B cell (primary cell): ENCODE measurements at regions not wholly inside any gene's neighbourhood (a gene's known extent, or its start where the extent isn't known, plus 50 kb on each side); places are given as distances from the start of the nearest gene placed in this dataset.

Source experiments
- ATAC-seq: fragments of 200-7000 bp; cut with Tn5 transposase; one replicate; pipeline ENCODE4 v1.10.0; 2021; ENCODE audit warnings: low read depth, mild to moderate bottlenecking, moderate number of reproducible peaks, moderate library complexity
- CTCF ChIA-PET: fragments of 350-600 bp; sonication (Branson Sonifier 250); formaldehyde crosslinking; loops from one replicate; lab custom pipeline; 2021; ENCODE audit warnings: antibody characterized with exemption, inconsistent platforms; lab: Charles Lee
- POLR2A ChIA-PET: fragments of 350-600 bp; sonication (Branson Sonifier 250); formaldehyde crosslinking; loops from one replicate; lab custom pipeline; 2021; ENCODE audit warnings: antibody characterized with exemption; lab: Charles Lee
- DNase-seq: peaks from one replicate; pipeline ENCODE4 v3.0.0; 2013
- H2AFZ ChIP-seq: 2 replicates; pipeline ENCODE4 v1.6.1; 2012; ENCODE audit warnings: mild to moderate bottlenecking, low read depth, low read length; ENCODE audit not compliant: insufficient read depth, poor library complexity, severe bottlenecking
- H3K27ac ChIP-seq, 2 donors: 1 replicate in 1 of 2; 2 replicates in 1 of 2; pipeline ENCODE4 v1.5.1; 2012 to 2013; ENCODE audit warnings: low read length in 2 of 2, mild to moderate bottlenecking in 2 of 2, moderate library complexity in 1 of 2
- H3K27me3 ChIP-seq, 4 experiments: fragments of 200-600 bp in 1 of 4; sonication (generic) in 1 of 4; replicated peaks in 1 of 4; 1 replicate in 2 of 4; 2 replicates in 2 of 4; pipeline versions ENCODE4 v1.6.1 to v1.7.0; 2013 to 2016; ENCODE audit warnings: low read length in 3 of 4, mild to moderate bottlenecking in 2 of 4, mixed read lengths in 1 of 4, moderate library complexity in 1 of 4; ENCODE audit not compliant: insufficient read depth in 4 of 4, control insufficient read depth in 3 of 4; ENCODE audit errors: control extremely low read depth in 1 of 4
- H3K36me3 ChIP-seq, 2 experiments: replicated peaks in 1 of 2; 1 replicate in 1 of 2; 2 replicates in 1 of 2; pipeline versions ENCODE4 v1.6.1 to v1.7.1; 2013; ENCODE audit warnings: low read length in 1 of 2; ENCODE audit not compliant: insufficient read depth in 2 of 2, control insufficient read depth in 1 of 2; ENCODE audit errors: control extremely low read depth in 1 of 2, extremely low read depth in 1 of 2
- H3K4me1 ChIP-seq, 2 donors: fragments of 200-600 bp in 1 of 2; sonication (generic) in 1 of 2; 1 replicate in 1 of 2; 2 replicates in 1 of 2; pipeline versions ENCODE4 v1.5.1 to v1.6.1; 2013 to 2017; ENCODE audit warnings: low read length in 2 of 2; ENCODE audit not compliant: control insufficient read depth in 2 of 2, insufficient read depth in 2 of 2
- H3K4me2 ChIP-seq: replicated peaks from 2 replicates; pipeline ENCODE3; 2012; ENCODE audit warnings: mild to moderate bottlenecking, low read depth, low read length; ENCODE audit not compliant: poor library complexity, severe bottlenecking
- H3K4me3 ChIP-seq, 5 experiments: fragments of 200-600 bp in 1 of 5; sonication (generic) in 1 of 5; 1 replicate in 3 of 5; 2 replicates in 2 of 5; pipeline versions ENCODE4 v1.5.1 to v1.7.0; 2011 to 2016; ENCODE audit warnings: low read length in 4 of 5, mild to moderate bottlenecking in 4 of 5, low read depth in 2 of 5, control low read depth in 1 of 5, moderate library complexity in 1 of 5; ENCODE audit not compliant: insufficient read depth in 1 of 5; ENCODE audit errors: control extremely low read depth in 1 of 5, extremely low read depth in 1 of 5
- H3K79me2 ChIP-seq: fragments of 200-600 bp; sonication (generic); one replicate; pipeline ENCODE4 v1.6.0; 2016; ENCODE audit warnings: low read length; ENCODE audit not compliant: control insufficient read depth, insufficient read depth
- H3K9ac ChIP-seq: fragments of 200-600 bp; sonication (generic); 2 replicates; pipeline ENCODE4 v1.6.1; 2017; ENCODE audit warnings: mild to moderate bottlenecking, low read length, moderate library complexity
- H3K9me3 ChIP-seq, 3 donors: one replicate each; pipeline versions ENCODE4 v1.6.1 to v1.7.1; 2013; ENCODE audit warnings: low read length in 2 of 3; ENCODE audit not compliant: control insufficient read depth in 2 of 3, insufficient read depth in 1 of 3; ENCODE audit errors: control extremely low read depth in 1 of 3
- H4K20me1 ChIP-seq: 2 replicates; pipeline ENCODE4 v1.6.0; 2012; ENCODE audit warnings: mild to moderate bottlenecking, low read length; ENCODE audit not compliant: insufficient read depth, control insufficient read depth, poor library complexity, severe bottlenecking
- H3K27ac Mint-ChIP-seq: one replicate; pipeline ENCODE4 v1.8.0; 2021; ENCODE audit warnings: mixed read lengths
- H3K27me3 Mint-ChIP-seq: one replicate; pipeline ENCODE4 v1.8.0; 2021; ENCODE audit warnings: mixed read lengths
- H3K4me1 Mint-ChIP-seq: one replicate; pipeline ENCODE4 v1.8.0; 2021; ENCODE audit warnings: mixed read lengths
- H3K4me3 Mint-ChIP-seq: one replicate; pipeline ENCODE4 v1.8.0; 2021; ENCODE audit warnings: mixed read lengths
- H3K9me3 Mint-ChIP-seq: one replicate; pipeline ENCODE4 v1.8.0; 2022; ENCODE audit warnings: mixed read lengths; ENCODE audit not compliant: insufficient read depth
- CTCF ChIP-seq: fragments of 200-600 bp; IDR thresholded peaks from one replicate; pipeline ENCODE4 v1.8.0; 2022; ENCODE audit warnings: antibody characterized with exemption, mild to moderate bottlenecking
- EZH2 ChIP-seq: IDR thresholded peaks from 2 replicates; pipeline ENCODE4 v1.6.1; 2012; ENCODE audit warnings: borderline replicate concordance, low read depth, mild to moderate bottlenecking, moderate library complexity, low read length; ENCODE audit not compliant: insufficient read depth, poor library complexity, severe bottlenecking
- WGBS: methylation state at CpG from one replicate; pipeline ENCODE4 v1.1.5; 2013; ENCODE audit warnings: missing lambda C conversion rate; ENCODE audit not compliant: insufficient coverage; 5-methylcytosine and 5-hydroxymethylcytosine counted together
- intact Hi-C: fragments of 100-400 bp; cut with micrococcal nuclease; formaldehyde crosslinking; loops from one replicate; pipeline ENCODE4 v1.10.0; 2022

DNA sequence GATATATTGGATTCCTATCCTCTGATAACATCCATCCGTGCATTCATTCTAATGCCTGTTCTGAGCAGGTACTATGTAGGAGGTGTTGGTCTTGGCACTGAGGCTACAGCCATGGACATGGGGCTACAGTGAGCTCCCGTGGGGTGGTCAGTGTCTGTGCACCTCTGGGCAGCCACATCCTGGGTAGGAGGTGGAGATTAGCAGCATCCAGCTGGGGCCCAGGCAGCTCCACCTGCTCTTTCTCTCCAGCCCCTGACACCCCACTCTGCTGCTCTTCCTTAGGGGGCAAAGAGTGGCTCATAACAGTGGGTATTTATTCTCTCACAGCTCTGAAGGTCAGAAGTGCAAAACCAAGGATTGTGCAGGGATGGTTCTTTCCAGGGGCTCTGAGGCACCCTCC, 292.0 kb upstream of the SFSWAP start:
- Histone ChIP-seq H3K9me3 (peaks cover 0 to 10% (median 0%) of the 10 kb centered on the region in 3 donors), H3K79me2 (no peaks in the 10 kb centered on the region), H3K27ac (no peak overlapping the region), H4K20me1 (no peaks in the 10 kb centered on the region), H3K4me2 (no peak overlapping the region), H3K4me3 (no peak overlapping the region), H2AFZ (no peak overlapping the region), H3K36me3 (no peaks in the 10 kb centered on the region), H3K9ac (no peak overlapping the region), H3K4me1 (no peaks in the 10 kb centered on the region), H3K27me3 (peaks cover 0 to 8% (median 0%) of the 10 kb centered on the region in 4 experiments)
- Mint-ChIP-seq H3K4me3 (no peak overlapping the region), H3K4me1 (no peaks in the 10 kb centered on the region), H3K9me3 (peaks cover 2% of the 10 kb centered on the region), H3K27me3 (peaks cover 9% of the 10 kb centered on the region), H3K27ac (no peak overlapping the region)
- 40% methylated on average over 1 of the region's 2 CpGs for WGBS
- ChIA-PET POLR2A (no interaction called here), CTCF (no interaction called here)
- DNase-seq (no peak), ATAC-seq (no peak)
- intact Hi-C loops: no loop called here
- TF ChIP-seq EZH2: no peak
- no peak for TF ChIP-seq CTCF

DNA sequence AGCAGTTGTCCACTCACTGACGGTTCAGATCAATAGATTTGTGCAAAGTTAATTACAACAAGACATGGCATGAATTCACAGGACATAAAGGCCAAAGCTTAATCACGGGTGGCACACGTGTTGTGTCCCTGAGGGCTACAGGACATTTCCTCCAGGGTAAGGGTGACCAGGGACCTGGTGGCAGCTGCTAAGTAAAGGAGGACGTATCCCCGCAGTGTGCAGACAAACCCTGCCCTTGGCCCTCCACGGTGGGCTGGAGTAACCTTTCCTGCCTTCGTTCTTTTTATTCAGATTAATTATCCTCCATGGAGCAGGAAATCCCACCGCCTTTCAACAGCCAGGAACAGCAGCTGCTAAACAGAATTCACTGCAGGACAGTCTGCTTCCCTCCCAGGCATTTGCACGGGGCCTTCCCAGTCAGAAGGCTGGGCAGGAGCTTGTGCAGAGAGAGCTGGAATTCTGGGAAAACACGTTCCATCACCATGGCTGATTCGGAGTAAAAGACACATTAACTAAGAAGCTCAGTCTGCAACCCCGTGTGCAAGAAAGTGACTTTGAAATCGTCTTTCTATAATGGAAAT, 289.9 kb upstream of the SFSWAP start:
- Mint-ChIP-seq H3K27ac (no peak overlapping the region), H3K9me3 (peaks cover 12% of the 10 kb centered on the region), H3K4me3 (no peak overlapping the region), H3K4me1 (no peaks in the 10 kb centered on the region), H3K27me3 (peaks cover 13% of the 10 kb centered on the region)
- CTCF ChIA-PET: no interaction called here
- Histone ChIP-seq H2AFZ (no peak overlapping the region), H3K4me2 (no peak overlapping the region), H3K36me3 (no peaks in the 10 kb centered on the region), H3K4me1 (no peaks in the 10 kb centered on the region), H3K9ac (no peak overlapping the region), H3K9me3 (peaks cover 0 to 7% (median 2%) of the 10 kb centered on the region in 3 donors), H3K79me2 (no peaks in the 10 kb centered on the region), H3K27ac (no peak overlapping the region), H3K27me3 (peaks cover 0 to 8% (median 0%) of the 10 kb centered on the region in 4 experiments), H3K4me3 (no peak overlapping the region), H4K20me1 (no peaks in the 10 kb centered on the region)
- POLR2A ChIA-PET: no interaction called here
- 87% methylated on average over 12 of the region's 13 CpGs for WGBS
- TF ChIP-seq CTCF (no peak), EZH2 (no peak)
- DNase-seq (no peak), ATAC-seq (no peak)
- intact Hi-C loops: no loop called here
